HFFc6 (cell line): ENCODE measurements at regions not wholly inside any gene's neighbourhood (a gene's known extent, or its start where the extent isn't known, plus 50 kb on each side); places are given as distances from the start of the nearest gene placed in this dataset.

Experiments
- DNase-seq: peaks from one replicate; pipeline ENCODE4 v3.0.0-alpha.2; 2018
- H3K27ac Mint-ChIP-seq: 2 replicates; pipeline ENCODE4 v1.8.0; 2020; ENCODE audit warnings: mild to moderate bottlenecking, mixed read lengths
- H3K27me3 Mint-ChIP-seq: 2 replicates; pipeline ENCODE4 v1.8.0; 2021; ENCODE audit warnings: mild to moderate bottlenecking, moderate library complexity, mixed read lengths; ENCODE audit not compliant: insufficient read depth
- H3K36me3 Mint-ChIP-seq: 2 replicates; pipeline ENCODE4 v1.8.0; 2021; ENCODE audit warnings: low read depth, mixed read lengths
- H3K4me1 Mint-ChIP-seq: 2 replicates; pipeline ENCODE4 v1.8.0; 2020; ENCODE audit warnings: low read depth, mixed read lengths
- H3K4me3 Mint-ChIP-seq: 2 replicates; pipeline ENCODE4 v1.8.0; 2020; ENCODE audit warnings: mild to moderate bottlenecking, moderate library complexity, mixed read lengths
- H3K9me3 Mint-ChIP-seq: 2 replicates; pipeline ENCODE4 v1.8.0; 2020; ENCODE audit warnings: mild to moderate bottlenecking, mixed read lengths
- TF ChIP-seq, protein P1 (sequence below): fragments of 200-600 bp; sonication (generic); IDR thresholded peaks from 2 replicates; pipeline ENCODE4 v1.5.0; 2021; ENCODE audit warnings: antibody characterized with exemption, mild to moderate bottlenecking

DNA sequence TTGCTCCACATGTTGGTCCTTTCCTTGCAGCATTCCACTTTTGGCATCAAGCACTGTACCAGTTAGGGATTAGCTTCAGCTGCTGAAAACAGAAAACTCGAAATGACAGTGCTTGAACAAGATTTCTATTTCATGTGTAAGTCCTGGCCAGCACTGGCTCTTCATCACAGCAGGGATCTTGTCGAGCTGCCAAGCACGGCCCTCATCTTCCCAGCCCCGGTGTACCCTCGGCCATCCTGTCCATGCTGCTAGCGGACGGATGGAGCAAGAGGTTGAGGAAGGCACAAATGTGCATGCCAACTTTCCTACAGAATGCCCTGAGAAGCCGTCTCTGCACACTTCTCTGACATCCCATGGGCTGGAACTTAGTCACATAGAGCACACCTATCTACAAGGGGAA is 130.6 kb downstream of the TENT4A start:
- DNase-seq = no peak
- TF ChIP-seq, protein P1, sequence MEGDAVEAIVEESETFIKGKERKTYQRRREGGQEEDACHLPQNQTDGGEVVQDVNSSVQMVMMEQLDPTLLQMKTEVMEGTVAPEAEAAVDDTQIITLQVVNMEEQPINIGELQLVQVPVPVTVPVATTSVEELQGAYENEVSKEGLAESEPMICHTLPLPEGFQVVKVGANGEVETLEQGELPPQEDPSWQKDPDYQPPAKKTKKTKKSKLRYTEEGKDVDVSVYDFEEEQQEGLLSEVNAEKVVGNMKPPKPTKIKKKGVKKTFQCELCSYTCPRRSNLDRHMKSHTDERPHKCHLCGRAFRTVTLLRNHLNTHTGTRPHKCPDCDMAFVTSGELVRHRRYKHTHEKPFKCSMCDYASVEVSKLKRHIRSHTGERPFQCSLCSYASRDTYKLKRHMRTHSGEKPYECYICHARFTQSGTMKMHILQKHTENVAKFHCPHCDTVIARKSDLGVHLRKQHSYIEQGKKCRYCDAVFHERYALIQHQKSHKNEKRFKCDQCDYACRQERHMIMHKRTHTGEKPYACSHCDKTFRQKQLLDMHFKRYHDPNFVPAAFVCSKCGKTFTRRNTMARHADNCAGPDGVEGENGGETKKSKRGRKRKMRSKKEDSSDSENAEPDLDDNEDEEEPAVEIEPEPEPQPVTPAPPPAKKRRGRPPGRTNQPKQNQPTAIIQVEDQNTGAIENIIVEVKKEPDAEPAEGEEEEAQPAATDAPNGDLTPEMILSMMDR = no peak
- Mint-ChIP-seq H3K9me3 (peaks cover 4% of the 10 kb centered on the region; the same call in 1 of the 2 replicates), H3K4me3 (no peak overlapping the region), H3K4me1 (no peaks in the 10 kb centered on the region), H3K27ac (no peak overlapping the region), H3K36me3 (no peaks in the 10 kb centered on the region), H3K27me3 (peaks cover 6% of the 10 kb centered on the region; the same call in 1 of the 2 replicates)

DNA sequence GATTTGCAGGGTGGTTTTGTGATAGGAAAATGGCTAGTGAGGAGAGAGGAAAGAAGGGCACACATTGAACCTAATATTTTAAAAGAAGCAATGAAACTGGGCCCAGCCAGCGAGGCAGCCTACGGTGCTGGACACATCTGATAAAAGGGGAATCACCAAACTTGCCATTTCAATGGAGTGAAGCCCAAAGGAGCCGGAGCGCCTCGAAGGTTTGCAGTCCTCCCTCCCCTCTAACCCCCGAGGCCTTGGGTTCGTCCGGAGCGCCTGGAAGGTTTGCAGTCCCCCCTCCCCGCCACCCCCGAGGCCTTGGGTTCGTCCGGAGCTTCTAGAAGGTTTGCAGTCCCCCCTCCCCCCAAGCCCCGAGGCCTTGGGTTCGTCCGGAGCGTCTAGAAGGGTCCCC is 132.6 kb downstream of the TENT4A start:
- DNase-seq = no peak
- TF ChIP-seq, protein P1 = no peak
- Mint-ChIP-seq H3K4me1 (no peaks in the 10 kb centered on the region), H3K36me3 (no peaks in the 10 kb centered on the region), H3K4me3 (no peak overlapping the region), H3K27me3 (peaks cover 4% of the 10 kb centered on the region; the same call in 1 of the 2 replicates), H3K27ac (no peak overlapping the region), H3K9me3 (peaks cover 4% of the 10 kb centered on the region; the same call in 1 of the 2 replicates)

DNA sequence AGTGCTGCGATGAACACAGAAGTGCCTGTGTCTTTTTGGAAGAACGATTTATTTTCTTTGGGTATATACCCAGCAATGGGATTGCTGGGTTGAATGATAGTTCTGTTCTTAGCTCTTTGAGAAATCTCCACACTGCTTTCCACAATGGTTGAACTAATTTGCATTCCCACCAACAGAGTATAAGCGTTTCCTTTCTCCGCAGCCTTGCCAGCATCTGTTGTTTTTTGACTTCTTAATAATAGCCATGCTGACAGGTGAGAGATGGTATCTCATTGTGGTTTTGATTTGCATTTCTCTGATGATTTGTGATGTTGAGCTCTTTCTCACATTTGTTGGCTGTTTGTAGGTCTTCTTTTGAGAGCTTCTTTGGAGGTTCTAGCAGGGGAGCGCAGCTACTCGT is 134.6 kb downstream of the TENT4A start:
- Mint-ChIP-seq H3K4me3 (no peak overlapping the region), H3K27me3 (peaks cover 4% of the 10 kb centered on the region; the same call in 1 of the 2 replicates), H3K36me3 (no peaks in the 10 kb centered on the region), H3K4me1 (no peaks in the 10 kb centered on the region), H3K9me3 (peaks cover 13% of the 10 kb centered on the region), H3K27ac (no peak overlapping the region)
- DNase-seq = no peak
- TF ChIP-seq, protein P1 = no peak

DNA sequence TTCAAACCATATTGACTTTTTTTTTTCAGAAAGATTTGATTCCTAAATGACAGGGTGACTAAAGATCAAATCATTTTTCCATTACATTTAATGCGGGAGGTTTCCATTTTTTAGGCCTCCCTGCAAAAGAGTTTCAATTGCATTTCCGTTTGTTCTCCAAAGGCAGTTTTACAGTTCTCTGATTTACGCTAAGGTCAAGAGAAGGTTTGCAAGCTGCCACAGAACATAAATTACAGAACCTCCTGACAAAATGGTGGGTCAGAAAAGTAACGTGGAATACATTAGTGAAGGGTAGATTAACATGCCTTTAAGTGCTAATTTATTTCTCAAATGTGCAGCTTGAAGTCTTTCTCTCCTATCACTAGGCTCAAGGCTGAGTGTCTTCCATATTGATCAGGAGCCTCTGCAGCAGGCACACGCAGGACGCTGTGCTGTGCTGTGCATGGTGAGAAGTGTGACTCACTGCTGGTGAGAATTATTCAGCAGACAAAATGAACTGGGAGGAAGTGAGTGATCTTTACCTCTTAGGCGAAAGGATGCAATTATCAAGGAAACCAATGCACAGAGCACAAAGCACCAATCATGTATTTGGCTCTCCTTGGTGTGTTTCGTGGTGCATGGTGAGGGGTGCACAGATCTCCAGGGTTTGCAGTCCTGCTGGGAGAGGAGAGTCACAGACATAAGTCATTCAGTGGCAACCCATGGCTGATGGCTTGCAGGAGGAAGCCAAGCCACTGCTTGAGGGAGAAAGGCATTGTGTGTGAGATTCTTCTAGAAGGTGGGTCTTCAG is 136.3 kb downstream of the TENT4A start:
- Mint-ChIP-seq H3K36me3 (0 out of 2 replicates have a peak, but pooled peaks cover 4% of the 10 kb centered on the region), H3K27me3 (peaks cover 1% of the 10 kb centered on the region; the same call in 1 of the 2 replicates), H3K4me1 (no peaks in the 10 kb centered on the region), H3K4me3 (no peak overlapping the region), H3K27ac (no peak overlapping the region), H3K9me3 (peaks cover 28% of the 10 kb centered on the region)
- DNase-seq = no peak
- TF ChIP-seq, protein P1 = no peak

DNA sequence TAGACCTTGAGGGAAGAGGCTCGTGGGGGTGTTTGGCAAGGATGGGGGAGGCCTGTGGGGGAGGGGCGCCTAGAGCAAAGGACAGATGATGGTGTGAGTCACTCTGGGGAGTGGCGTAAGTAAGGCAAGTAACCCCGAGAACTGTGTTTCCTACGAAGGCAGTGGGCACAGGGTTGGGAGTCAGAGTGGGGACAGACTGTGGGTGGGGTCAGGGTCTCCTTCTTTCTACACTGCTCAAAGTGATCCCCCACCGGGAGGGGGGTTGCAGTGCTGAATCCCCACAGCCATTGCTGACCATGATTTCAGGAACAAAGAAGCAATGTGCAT is 136.8 kb downstream of the TENT4A start:
- Mint-ChIP-seq H3K27ac (no peak overlapping the region), H3K9me3 (peaks cover 33% of the 10 kb centered on the region)

More for the DNA sequence above, 136.8 kb downstream of the TENT4A start:
- Mint-ChIP-seq H3K4me1 (no peaks in the 10 kb centered on the region), H3K27me3 (no peaks in the 10 kb centered on the region), H3K4me3 (no peak overlapping the region), H3K36me3 (0 out of 2 replicates have a peak, but pooled peaks cover 4% of the 10 kb centered on the region)
- DNase-seq = no peak
- TF ChIP-seq, protein P1 = no peak
